ENCODE measurements at regions not wholly inside any gene's neighbourhood (a gene's known extent, or its start where the extent isn't known, plus 50 kb on each side); places are given as distances from the start of the nearest gene placed in this dataset.

DNA sequence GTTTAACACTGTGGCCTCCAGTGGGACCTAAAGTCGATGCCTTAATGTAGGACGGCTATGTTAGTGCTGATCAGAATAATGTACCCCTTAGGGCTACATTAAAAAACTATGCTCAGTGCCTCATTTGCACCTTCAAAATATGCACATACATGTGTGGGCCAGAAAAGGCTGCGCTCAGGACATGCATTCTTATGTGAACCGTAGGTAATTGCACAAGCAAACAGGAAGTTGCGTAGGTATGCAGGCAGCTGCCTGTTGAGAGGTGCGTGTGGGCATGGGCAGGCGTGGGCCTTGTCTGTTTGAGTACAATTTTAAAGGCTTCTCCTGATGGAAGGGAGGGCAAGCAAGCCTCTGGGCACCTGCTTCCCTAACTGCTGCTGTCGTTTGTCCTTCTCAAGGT, 116.2 kb upstream of the JAG1 start:
- TF ChIP-seq, protein P1, sequence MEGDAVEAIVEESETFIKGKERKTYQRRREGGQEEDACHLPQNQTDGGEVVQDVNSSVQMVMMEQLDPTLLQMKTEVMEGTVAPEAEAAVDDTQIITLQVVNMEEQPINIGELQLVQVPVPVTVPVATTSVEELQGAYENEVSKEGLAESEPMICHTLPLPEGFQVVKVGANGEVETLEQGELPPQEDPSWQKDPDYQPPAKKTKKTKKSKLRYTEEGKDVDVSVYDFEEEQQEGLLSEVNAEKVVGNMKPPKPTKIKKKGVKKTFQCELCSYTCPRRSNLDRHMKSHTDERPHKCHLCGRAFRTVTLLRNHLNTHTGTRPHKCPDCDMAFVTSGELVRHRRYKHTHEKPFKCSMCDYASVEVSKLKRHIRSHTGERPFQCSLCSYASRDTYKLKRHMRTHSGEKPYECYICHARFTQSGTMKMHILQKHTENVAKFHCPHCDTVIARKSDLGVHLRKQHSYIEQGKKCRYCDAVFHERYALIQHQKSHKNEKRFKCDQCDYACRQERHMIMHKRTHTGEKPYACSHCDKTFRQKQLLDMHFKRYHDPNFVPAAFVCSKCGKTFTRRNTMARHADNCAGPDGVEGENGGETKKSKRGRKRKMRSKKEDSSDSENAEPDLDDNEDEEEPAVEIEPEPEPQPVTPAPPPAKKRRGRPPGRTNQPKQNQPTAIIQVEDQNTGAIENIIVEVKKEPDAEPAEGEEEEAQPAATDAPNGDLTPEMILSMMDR (conservative IDR thresholded peaks at IDR 0.05; ENCODE audit: low read length), result no peak
- no peak for TF ChIP-seq EZH2phosphoT487 (IDR thresholded peaks at IDR 0.05; ENCODE audit: borderline replicate concordance, low read depth, low read length)
